K562 (cell line): ENCODE measurements at regions not wholly inside any gene's neighbourhood (a gene's known extent, or its start where the extent isn't known, plus 50 kb on each side); places are given as distances from the start of the nearest gene placed in this dataset.

Experiments
- CTCF ChIP-seq, 3 experiments: IDR thresholded peaks in 2 of 3; conservative IDR thresholded peaks in 1 of 3; 2 replicates each; pipeline ENCODE4 v1.5.1; 2011 to 2012; ENCODE audit warnings: low read length in 3 of 3, mild to moderate bottlenecking in 3 of 3, control low read depth in 2 of 3, improper control_type of control experiment in 1 of 3, inconsistent platforms in 1 of 3, low read depth in 1 of 3, mixed read lengths in 1 of 3, moderate library complexity in 1 of 3; ENCODE audit not compliant: insufficient read depth in 2 of 3
- PCBP1 ChIP-seq: fragments of 200-400 bp; formaldehyde crosslinking; IDR thresholded peaks from 2 replicates; pipeline ENCODE4 v1.6.1; 2018; ENCODE audit warnings: mild to moderate bottlenecking, low read depth, low read length; ENCODE audit not compliant: poor library complexity, severe bottlenecking
- TF ChIP-seq, protein P1 (sequence below): sonication (generic); formaldehyde crosslinking; IDR thresholded peaks from 2 replicates; pipeline ENCODE4 v1.9.0; 2022; ENCODE audit warnings: mild to moderate bottlenecking, missing genetic modification reagents

DNA sequence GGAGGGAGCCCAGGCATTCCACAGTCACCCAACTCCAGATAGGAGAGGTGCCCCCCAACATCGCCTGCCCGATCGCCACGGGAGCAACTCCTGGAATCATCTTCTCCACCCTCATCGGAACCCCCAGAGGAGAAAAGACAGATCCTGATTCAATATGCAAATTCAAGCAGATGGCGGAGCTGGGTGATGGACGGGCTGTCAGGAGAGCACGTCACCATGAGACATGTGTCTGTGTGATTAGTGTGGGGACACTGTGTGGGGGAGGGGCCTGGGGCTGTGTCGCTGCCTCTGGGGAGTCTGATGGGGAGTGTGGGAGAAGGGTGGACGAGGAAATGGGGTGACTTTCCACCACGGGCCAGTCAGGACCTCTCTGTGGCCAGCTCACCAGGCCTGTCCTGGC, 90.2 kb upstream of the CSF3R start:
- TF ChIP-seq, protein P1, sequence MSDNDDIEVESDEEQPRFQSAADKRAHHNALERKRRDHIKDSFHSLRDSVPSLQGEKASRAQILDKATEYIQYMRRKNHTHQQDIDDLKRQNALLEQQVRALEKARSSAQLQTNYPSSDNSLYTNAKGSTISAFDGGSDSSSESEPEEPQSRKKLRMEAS: no peak
- TF ChIP-seq PCBP1 (no peak), CTCF (IDR thresholded peaks at IDR 0.05 in 2 of 3, conservative IDR thresholded peaks at IDR 0.05 in 1 of 3; ENCODE audit: insufficient read depth in 2 of 3, low read depth in 1 of 3, low read length in 3 of 3) (no peak)
